Fibroblast of villous mesenchyme (primary cell): ENCODE measurements at regions not wholly inside any gene's neighbourhood (a gene's known extent, or its start where the extent isn't known, plus 50 kb on each side); places are given as distances from the start of the nearest gene placed in this dataset.

Experiments used
- DNase-seq: peaks from one replicate; pipeline ENCODE4 v3.0.0-alpha.2; 2010; ENCODE audit warnings: low read depth
- H3K4me3 ChIP-seq: 2 replicates; pipeline ENCODE4 v1.5.1; 2011; ENCODE audit warnings: low read depth, mild to moderate bottlenecking, low read length
- TF ChIP-seq, protein P1 (sequence below): IDR thresholded peaks from 2 replicates; pipeline ENCODE4 v1.5.1; 2012; ENCODE audit warnings: low read depth, mild to moderate bottlenecking, low read length; ENCODE audit not compliant: insufficient read depth

- H3K4me3 ChIP-seq = no peak overlapping the region
- TF ChIP-seq, protein P1, sequence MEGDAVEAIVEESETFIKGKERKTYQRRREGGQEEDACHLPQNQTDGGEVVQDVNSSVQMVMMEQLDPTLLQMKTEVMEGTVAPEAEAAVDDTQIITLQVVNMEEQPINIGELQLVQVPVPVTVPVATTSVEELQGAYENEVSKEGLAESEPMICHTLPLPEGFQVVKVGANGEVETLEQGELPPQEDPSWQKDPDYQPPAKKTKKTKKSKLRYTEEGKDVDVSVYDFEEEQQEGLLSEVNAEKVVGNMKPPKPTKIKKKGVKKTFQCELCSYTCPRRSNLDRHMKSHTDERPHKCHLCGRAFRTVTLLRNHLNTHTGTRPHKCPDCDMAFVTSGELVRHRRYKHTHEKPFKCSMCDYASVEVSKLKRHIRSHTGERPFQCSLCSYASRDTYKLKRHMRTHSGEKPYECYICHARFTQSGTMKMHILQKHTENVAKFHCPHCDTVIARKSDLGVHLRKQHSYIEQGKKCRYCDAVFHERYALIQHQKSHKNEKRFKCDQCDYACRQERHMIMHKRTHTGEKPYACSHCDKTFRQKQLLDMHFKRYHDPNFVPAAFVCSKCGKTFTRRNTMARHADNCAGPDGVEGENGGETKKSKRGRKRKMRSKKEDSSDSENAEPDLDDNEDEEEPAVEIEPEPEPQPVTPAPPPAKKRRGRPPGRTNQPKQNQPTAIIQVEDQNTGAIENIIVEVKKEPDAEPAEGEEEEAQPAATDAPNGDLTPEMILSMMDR = no peak
- DNase-seq = no peak
Observed at GRCh38 chr2:121004359-121004758, 268.7 kb downstream of the GLI2 start.

GRCh38 chr2:121004950-121005349 lies 269.3 kb downstream of the GLI2 start:
- TF ChIP-seq, protein P1 = no peak
- H3K4me3 ChIP-seq = no peak overlapping the region
- DNase-seq = no peak

- TF ChIP-seq, protein P1 = no peak
- DNase-seq = no peak
- no peak overlapping the region for H3K4me3 ChIP-seq
Observed at GRCh38 chr2:121005453-121005852, 269.8 kb downstream of the GLI2 start.

DNA sequence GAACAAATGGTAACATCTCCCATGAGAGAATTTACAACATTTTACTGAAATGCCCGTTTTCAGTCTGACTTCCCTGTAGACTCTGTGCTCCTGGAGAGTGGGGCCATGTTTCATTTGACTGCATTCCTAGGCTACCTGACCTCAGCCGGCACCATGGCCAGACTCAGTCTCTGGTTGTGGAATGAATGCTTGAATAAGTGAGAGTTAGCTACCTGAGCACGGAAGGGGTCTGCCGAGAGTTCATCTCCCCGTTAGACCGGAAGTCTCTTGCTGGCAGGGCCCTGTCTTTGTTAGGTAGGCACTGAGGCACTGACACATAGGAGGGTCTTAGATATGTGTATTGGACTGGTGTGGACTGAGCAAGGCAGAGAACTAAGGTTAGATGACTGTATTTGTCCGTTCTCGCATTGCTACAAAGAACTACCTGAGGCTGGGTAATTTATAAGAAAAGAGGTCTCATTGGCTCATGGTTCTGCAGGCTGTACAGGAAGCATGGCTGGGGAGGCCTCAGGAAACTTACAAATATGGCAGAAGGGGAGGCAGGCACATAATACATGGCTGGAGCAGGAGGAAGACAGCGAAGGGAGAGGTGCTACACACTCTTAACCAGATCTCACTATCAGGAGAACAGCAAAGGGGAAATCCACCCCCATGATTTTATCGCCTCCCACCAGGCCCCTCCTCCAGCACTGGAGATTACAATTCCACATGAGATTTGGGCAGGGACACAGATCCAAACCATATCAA lies 271.2 kb downstream of the GLI2 start:
- no peak for DNase-seq
- no peak overlapping the region for H3K4me3 ChIP-seq
- TF ChIP-seq, protein P1 = no peak

GRCh38 chr2:121007490-121007853 lies 271.8 kb downstream of the GLI2 start:
- TF ChIP-seq, protein P1 = no peak
- no peak overlapping the region for H3K4me3 ChIP-seq
- DNase-seq = no peak

- peak; percentile 17 for DNase-seq
- TF ChIP-seq, protein P1 = peak; percentile 56
- no peak overlapping the region for H3K4me3 ChIP-seq
Observed at GRCh38 chr2:121008975-121009374, 273.3 kb downstream of the GLI2 start.

DNA sequence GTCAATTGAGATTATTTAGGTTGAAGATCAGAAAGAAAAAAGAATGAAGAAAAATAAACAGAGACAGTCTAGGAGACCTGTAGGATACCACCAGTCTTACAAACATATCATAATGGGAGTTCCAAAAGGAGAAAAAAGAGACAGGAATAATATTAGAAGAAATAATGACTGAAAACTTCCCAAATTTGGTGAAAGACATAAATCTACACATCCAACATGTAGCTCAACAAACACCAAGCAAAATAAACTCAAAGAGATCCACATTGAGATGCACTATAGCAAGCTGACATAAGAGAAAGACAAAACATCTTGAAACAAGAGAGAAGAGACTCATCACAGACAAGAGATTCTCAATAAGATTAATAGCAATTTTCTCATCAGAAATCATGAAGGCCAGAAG lies 274.0 kb downstream of the TFCP2L1 start:
- TF ChIP-seq, protein P1 = no peak
- no peak overlapping the region for H3K4me3 ChIP-seq
- no peak for DNase-seq
